Hematopoietic multipotent progenitor cell treated with erythropoietin and hydrocortisone succinate and interleukin-3 and kit ligand, for 6 days (in vitro differentiated cells): ENCODE measurements at regions not wholly inside any gene's neighbourhood (a gene's known extent, or its start where the extent isn't known, plus 50 kb on each side); places are given as distances from the start of the nearest gene placed in this dataset.
"Not testable (repeated sequence)": the region's sequence is repeated elsewhere in the genome, so short reads cannot be mapped to it uniquely, and the experiment has no call there.

ENCODE experiments used
- DNase-seq: peaks from one replicate; pipeline ENCODE4 v3.0.0-alpha.2; 2015

GRCh38 chr2:14831458-14831857 is 198.9 kb downstream of the LRATD1 start:
- no peak for DNase-seq

GRCh38 chr2:14843507-14844204 is 211.1 kb downstream of the LRATD1 start:
- DNase-seq = no peak

- DNase-seq = no peak
Observed at GRCh38 chr2:14855751-14856150, 223.2 kb downstream of the LRATD1 start.

- DNase-seq = no peak
Observed at GRCh38 chr2:14861181-14861580, 228.7 kb downstream of the LRATD1 start.

GRCh38 chr2:14866736-14867352 is 234.3 kb downstream of the LRATD1 start:
- no peak for DNase-seq

GRCh38 chr2:14867853-14868252 is 235.3 kb downstream of the LRATD1 start:
- DNase-seq = no peak

GRCh38 chr2:14872779-14873325 is 240.3 kb downstream of the LRATD1 start:
- no peak for DNase-seq

- no peak for DNase-seq
Observed at GRCh38 chr2:14881651-14882327, 249.3 kb downstream of the LRATD1 start.

- DNase-seq = no peak
Observed at GRCh38 chr2:14884651-14885050, 252.1 kb downstream of the LRATD1 start.

GRCh38 chr2:14891546-14891945 is 259.0 kb downstream of the LRATD1 start:
- DNase-seq = no peak

- DNase-seq = no peak
Observed at GRCh38 chr2:14896330-14897030, 264.0 kb downstream of the LRATD1 start.

GRCh38 chr2:14899621-14900414 is 267.3 kb downstream of the LRATD1 start:
- DNase-seq = no peak

- DNase-seq = no peak
Observed at GRCh38 chr2:14901737-14902136, 269.2 kb downstream of the LRATD1 start.

- DNase-seq = no peak
Observed at GRCh38 chr2:14902953-14903352, 270.4 kb downstream of the LRATD1 start.

- DNase-seq = peak; percentile 89
Observed at GRCh38 chr2:14903709-14904374, 271.3 kb downstream of the LRATD1 start.

GRCh38 chr2:14904378-14904777 is 271.9 kb downstream of the LRATD1 start:
- not testable (repeated sequence) for DNase-seq

- DNase-seq = no peak
Observed at GRCh38 chr2:14905571-14905970, 273.1 kb downstream of the LRATD1 start.

GRCh38 chr2:14907014-14907612 is 274.6 kb downstream of the LRATD1 start:
- peak; percentile 6 for DNase-seq

- no peak for DNase-seq
Observed at GRCh38 chr2:14909795-14910194, 277.3 kb downstream of the LRATD1 start.

GRCh38 chr2:14910654-14911053 is 278.1 kb downstream of the LRATD1 start:
- DNase-seq = no peak

GRCh38 chr2:14915983-14916382 is 283.5 kb downstream of the LRATD1 start:
- no peak for DNase-seq
